Effector CD4-positive, alpha-beta T cell (primary cell): ENCODE measurements at regions not wholly inside any gene's neighbourhood (a gene's known extent, or its start where the extent isn't known, plus 50 kb on each side); places are given as distances from the start of the nearest gene placed in this dataset.

ENCODE experiments used
- DNase-seq: peaks from one replicate; pipeline ENCODE4 v3.0.0-alpha.2; 2020

DNA sequence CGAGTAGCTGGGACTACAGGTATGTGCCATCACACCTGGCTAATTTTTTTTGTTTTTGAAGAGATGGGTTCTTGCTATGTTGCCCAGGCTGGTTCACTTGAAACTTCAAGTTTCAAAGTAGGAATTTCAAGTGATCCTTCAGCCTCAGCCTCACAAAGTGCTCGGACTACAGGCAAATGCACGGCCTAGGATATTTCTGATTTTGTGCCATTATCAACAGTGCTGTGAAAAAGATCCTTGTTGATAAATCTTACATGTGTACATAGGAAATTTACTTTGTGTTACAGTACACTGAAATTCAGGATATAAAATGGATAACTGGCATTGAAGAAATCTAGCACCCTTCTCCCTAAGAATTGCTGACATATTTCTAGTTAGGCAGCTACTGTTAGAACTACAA is 184.6 kb upstream of the PRDM1 start:
- DNase-seq, result no peak

DNA sequence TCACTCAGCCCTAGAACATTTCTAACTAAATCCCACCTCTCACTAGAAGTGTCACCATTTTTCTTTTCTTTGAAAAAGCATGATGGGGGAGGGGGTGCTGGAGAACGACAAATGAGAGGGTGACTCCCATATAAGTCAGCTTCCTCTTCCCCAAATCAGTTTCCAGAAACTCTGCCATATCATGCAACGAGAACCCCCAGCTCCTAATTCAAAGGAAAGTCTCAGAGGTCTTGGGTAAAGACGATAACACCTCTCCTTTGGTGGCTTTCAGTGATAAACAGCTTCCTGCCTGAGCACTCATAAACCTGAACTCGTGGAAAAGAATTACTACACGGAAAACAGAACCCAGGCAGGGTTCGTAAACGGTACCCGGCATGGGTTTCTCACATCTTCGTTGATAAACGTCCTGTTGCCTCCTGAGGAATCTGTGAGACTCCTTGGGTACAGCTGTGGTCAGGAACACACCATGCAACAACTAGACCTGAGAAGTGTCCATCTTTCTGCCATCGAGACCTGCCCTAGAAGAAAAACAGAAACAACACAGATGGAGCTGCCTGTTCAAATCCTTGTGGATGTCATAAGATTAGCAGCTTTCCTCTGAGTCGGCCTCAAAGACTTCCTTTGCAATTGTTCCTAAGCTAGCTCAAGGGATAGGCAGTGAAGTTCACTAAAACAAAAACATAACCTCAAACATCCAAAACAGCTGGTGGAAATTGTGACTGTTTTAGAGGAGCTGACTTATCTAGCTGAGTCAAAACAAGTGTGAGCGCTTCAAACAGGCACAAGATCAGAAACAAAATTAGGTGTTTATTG is 185.8 kb upstream of the PRDM1 start:
- no peak for DNase-seq

DNA sequence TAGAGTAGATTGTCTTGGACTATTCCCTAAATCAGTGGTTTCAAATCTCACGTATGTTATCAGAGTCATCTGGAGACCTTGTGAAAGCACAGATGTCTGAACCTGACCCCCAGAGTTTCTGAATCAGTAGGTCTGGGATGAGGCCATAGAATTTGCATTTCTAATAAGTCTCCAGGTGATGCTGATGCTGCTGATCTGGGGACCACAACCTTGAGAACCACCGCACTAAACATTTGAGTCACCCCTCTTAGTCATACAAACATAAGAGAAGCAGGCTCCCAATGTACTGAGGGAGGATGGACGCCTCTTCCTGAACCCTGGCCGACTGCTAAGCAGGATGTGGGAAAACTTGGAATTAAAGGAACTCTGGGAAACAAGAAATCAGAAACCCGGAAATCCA is 187.8 kb upstream of the PRDM1 start:
- DNase-seq, result no peak

DNA sequence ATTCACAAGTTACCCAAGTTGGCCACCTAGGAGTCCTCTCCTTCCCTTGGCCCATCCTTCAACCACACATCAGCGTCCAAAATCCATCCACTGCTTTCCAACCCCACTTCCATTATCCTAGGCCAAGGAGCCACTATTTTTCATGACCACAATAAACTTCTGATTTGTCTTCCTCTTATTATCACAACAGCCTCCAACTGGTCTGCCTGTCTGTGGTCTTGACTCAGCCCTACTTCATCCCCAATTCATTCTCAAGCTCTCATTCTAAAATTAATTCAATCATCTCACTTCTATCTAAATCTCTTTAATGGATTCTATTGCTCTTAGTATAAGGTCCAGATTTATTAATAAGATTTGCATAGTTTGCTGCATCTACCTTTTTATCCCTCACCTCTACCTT is 189.0 kb upstream of the PRDM1 start:
- DNase-seq, result no peak

DNA sequence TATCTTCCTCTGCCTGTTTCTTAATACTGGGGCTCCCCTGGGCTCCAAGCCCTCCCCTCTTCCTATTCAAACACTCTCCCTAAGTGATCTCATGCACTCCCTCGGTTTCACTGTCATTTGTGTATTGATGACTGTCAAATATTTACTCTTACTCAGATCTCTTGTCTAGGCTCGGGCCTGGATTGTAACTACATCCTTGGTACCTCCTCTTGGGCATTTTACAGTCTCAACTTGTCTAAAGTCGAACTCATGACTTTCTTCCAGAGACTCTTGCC is 189.4 kb upstream of the PRDM1 start:
- no peak for DNase-seq

DNA sequence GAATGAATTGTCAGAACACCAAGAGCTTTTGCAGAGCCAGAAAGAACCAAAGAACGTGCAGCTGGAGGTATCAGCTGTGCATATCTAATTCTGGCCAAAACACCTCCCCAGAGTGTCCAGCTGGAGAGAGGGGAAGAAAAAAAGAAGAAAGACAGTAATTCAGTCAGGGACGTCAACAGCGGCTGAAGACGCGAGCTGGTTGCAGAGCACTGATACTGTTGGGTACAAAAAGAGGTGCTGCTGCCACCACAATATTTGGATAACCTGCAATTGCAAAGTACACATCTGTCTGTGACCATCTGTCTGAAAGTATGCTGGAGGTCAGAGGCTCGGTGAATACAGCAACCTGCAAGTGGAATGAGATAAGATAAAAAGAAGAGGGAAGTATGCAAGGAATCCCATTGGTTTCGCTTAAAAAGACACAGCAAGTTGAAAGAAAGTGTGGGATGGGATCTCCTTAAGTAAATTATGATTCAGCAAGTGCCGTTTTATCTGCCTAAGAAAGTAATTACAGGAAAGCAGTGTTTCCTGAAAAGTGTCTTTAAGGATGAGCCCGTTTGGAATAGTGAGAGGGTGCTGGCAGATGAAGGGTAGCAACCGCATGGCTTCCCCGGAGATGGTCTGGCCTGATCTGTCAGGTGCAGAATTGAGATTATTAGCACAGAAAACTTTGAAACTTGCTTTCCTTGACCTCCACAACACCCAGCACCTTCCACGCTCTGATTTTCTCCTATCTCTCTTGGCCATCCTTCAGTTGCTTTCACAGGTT is 189.9 kb upstream of the PRDM1 start:
- DNase-seq, result no peak

DNA sequence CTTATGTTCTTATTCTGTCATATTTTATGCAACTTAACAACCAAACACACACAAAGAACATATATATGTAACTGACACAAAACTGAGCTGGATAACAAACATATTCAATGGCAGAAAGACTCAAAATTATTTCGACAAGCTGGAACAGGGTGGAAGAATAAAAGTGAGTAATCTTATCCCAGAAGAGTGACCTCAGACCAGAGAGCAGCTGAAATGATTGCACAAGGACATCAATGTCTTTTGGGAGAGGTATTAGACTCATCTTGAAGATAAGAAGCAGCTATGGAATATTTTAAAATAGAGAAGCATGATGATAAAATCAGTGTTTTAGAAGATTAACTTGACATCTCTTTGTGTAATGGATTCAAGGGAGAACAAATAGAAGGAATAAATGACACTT is 191.6 kb upstream of the PRDM1 start:
- DNase-seq, result no peak

DNA sequence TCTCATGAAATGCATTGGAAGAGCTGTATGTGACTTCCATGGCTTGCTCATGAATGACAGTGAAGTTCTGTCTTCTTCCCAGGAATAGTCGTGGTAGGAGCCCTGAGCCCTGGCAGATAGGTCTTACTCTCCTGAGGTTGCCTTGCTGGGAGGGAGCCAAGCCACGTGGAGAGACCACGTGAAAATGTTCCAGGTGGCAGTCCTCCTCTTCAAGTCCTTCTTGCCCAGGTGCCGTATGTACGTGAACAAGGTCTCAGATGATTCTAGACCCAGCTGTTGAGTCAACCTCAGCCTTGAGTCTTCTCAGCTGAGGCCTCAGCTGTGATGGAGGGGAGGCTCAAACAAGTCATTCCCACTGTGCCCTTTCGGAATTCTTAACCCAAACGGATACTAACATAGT is 192.4 kb upstream of the PRDM1 start:
- no peak for DNase-seq

DNA sequence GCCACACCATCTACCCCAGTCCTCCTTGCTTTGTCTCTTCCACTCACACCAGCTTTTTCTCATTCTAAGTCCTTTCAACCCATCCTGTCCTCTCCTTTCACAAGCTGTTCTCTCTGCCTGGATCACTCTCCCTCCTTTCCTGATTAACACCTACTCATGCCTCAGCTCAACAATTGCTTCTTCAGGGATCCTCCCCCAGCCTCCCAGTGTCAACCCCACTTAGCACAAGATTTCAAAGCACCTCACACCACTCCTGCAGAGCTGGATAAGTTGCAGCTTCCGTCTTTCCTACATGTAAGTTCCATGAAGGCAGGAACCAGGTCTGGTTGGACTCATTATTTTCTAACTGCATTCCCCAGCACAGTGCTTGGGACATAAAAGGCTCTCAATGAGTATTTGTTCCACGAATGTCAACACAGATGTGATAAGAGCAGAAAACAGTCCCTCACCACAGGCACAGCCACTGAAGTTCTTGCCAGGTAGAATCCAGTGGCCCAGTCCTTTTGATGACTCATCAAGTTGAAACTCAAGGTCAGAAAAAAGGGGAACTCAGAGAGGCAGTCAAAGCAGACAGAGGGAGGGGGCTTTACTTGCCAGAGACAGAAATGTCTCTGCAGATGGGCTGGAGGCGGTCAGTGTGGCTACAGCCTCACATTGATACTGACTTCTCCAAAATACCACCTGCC is 193.4 kb upstream of the PRDM1 start:
- no peak for DNase-seq

DNA sequence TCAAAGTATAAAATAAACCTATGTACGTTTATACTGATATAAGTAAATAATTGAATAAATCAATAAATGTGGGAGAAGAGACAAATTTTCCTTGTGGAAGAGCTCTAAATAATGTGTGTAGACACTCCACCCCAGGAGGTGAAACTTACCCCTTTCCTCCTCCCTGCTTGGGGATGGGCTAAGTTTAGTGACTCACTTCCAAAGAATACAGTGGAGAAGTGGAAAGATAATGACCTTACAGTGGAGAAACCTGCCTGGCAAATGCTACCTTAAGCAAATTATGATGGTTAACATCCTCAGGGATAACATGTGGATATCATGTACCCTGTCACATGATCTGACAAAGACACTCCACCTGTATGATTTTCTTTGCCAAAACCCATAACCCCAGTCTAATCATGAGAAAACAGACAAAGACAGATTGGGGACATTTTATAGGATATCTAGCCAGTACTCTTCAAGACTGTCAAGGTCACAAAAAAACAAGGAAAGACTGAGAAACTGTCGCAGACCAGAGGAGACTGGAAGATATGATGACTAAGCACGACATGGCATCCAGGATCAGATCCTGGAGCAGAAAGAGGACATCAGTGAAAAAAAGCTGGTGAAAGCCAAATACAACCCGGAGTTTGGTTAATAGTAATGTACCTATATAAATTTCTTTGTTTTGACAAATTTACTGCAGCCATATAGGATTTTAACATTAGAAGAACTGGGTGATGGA is 195.5 kb upstream of the PRDM1 start:
- no peak for DNase-seq

DNA sequence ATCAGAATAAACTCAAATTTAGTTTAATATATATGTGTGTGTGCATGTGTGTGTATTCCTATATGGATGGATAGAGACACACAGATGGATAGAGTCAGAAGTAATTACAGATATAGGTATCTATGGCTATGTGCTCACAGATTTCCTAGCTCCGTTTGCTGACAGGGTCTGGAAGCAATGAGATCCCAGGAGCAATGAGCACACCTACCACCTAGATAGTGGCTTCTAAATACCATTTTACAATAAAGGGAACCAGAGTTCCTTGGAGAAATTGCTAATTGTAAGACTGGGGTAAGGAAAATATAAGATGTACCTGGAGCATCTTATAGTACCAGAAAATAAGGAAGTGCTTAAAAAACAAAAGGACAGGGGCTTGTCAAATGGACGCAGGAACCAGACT is 196.2 kb upstream of the PRDM1 start:
- DNase-seq, result no peak

DNA sequence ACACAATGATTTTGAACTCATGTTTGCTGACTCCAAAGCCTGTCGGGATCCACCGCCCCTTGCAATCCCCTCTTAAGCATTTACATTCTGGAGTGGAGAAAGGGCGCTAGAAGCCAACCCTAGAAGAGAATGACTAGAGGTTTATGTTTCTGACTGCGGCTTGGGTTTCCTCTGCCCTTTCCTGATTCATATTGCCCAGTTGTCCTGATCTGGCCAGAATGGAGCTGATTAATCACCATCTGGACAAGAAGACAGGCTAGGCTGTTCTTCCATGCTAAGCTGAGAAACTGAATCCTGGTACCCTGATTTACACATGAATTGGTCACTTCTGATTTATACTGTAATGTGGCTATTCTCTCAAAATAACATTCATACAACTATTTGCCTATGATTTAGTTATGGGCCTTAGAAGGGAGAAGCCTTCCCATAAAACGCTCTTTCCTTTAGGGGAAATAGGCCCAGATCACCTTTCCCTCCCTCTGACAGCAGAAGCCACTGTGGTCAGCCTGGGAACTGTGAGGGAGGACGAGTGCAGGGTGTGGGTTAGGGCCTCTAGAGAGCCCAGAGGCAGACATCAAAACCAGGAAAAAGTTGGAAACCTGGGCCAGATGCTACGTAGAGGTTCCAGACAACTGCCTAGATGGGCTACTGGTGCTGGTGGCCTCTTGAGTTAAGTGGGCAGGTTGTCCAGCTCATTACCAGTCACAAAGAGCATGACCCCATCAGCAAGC is 199.2 kb upstream of the PRDM1 start:
- DNase-seq, result no peak

DNA sequence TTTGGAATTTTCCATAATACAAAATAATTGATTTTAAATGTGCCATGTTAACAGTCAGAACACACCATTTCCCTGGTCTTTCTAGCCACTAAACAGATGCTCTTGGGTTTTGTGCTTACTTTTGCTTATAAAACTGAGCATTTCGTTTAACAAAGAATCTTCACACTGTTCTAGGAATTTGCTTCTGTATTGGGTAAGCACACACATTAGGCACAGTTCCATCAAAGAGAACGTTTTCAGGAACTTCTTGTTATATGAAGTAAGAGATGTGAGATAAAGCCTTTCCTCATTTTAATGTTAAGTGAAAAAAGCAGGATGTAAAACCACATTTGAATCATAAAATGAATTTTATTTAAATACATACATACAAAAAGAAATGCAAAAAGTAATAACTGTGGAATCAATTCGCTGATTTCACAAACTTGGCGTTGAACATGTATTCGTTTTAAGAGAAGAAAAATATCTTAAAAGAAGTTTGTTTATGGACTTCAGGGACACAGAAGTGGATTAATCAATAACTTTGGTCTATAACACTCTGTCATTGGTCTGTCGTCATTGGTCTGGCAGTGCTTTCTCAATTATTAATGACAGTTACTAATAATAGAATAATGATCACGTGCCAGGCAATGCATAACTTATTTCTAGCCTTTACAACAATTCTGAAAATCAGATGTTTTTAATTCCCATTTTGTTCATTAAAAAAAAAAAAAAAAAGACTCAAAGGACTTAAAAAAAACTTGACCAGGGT is 199.9 kb upstream of the PRDM1 start:
- no peak for DNase-seq

DNA sequence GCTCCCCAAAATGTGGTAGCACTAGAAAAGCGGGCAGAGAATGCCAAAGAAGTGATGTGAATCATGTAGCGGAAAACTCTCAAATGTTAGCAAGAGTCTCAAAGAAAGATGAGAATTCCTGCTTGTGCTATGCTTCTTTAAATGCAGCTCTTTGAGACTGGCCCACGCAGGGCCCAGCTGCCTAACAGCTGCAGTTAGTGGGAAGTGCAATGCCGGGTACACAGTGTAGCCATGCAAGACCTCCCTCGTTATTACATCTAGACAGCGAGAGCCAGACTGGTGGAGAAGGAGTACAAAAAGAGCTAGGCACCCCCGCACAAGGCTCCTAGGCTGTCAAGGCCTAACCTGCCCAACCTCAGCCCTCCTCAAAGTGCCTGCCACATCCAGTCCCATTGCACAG is 201.7 kb upstream of the PRDM1 start:
- DNase-seq, result no peak

DNA sequence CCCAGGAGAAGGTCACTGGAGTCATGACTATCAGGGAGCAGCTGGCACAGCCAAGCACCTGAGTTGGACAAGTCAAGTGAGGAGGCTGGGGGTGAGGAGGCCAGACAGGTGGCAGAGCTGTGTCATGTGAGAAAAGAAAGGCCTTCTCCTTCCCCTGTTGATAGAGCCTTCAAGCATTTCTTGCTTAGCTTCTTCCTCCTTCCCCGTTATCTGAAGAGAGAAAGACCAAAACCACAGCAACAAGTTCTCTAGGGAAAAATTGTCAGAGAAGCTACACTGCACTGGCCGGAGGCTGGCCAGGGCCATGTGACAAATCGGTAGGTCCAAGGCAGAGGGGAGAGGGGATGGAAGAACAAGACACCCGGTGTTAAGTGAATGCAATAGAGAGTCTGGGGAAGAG is 202.1 kb upstream of the PRDM1 start:
- DNase-seq, result no peak

DNA sequence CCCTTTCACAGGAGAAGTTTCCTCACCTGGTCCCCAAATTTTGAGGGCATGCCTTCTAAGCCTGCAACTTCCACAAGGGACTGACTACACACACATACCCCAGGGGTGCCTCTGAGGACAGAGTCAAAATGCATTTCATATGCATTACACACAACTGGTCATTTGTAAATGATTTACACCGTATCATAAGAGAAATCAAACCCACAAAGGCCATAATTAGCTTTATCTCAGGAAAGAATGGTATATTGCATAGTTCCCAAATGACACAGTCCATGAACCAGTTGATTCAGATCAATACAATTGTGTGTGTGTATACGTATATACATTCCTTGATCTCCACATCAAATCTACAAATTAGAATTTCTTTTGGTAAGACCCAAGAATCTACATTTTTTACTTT is 203.3 kb upstream of the PRDM1 start:
- DNase-seq, result no peak

DNA sequence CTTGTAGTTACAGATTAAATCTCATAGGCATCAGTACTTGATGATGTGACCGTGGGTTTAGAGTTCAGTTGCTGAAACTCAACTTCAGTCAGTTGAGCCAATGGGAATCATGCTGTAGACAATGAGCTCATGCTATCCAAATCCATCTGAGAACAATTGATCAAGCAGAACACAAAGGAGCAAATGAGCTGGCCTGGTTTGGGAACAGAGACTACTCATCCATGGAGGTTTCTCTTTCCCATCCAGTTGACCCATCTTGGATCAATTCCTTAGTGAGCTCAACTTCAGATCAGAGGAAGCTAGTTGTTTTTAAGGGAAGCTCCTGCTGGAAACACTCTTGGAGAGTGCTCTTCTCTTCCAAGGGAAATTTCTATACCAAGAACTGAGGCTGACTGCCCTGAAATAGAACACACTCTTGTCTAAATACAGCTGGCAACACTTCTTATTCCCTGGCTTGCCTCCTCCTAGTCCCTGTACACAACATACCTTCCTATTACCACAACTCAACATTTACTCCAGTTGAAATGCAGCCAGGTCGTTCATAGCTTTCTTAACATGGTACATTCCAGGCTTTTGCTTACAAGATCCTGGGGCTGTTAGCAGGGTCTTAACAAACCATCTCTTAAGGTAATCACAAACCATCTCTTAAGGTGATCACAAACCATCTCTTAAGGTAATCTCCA is 203.9 kb upstream of the PRDM1 start:
- DNase-seq, result no peak

DNA sequence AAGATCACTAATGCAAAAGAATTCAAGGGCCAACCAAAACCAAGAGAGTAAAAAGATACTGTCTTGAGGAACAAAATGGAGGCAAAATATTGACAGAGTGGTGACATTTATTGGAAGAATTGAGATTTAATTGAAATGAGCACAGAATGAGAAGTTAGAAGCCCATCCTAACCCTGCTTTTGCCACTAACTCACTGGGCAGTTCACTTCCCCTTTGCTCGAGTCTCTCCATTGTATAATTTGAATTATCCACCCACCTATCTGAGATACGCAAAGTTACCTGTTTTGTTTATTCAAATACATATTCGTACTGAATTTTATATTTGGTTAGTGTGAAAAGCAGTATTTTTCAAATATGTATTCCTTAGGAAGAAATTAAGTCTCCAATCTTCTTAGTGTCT is 204.5 kb upstream of the PRDM1 start:
- DNase-seq, result no peak

DNA sequence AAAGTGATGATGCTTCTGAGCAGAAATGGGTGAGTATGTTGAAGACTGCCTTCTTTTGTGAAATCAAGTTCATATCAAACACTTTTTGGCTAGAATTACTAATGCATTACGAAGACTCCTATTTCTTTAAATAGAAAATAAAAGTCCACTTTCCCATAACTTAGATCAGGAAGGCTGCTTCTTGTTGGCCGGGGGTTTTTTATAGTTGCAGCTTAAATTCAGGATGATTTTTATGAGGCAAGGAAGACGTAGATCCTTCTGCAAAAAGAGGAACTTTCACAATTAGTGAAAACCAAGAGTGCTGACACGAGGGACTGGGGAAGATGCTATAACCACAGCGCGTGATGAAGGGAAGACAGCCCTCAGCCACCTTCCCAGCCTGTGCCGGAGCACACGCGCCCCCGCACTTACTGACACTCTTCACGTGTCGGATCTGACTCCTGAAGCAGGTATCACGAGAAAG is 206.1 kb upstream of the PRDM1 start:
- DNase-seq, result no peak

DNA sequence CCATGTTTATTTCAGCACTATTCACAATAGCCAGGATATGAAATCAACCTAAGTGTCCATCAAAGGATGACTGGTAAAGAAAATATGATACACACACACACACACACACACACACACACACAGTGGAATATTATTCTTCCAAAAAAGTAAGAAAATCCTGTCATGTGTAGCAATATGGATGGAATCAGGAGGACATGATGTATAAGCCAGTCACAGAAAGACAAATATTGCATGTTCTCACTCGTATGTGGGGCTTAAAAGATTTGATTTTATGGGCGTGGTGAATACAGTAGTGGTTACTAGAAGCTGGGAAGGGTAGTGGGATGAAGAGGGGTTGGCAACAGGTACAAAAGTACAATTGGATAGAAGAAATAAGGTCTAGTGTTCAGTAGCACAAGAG is 207.0 kb upstream of the PRDM1 start:
- DNase-seq, result no peak

DNA sequence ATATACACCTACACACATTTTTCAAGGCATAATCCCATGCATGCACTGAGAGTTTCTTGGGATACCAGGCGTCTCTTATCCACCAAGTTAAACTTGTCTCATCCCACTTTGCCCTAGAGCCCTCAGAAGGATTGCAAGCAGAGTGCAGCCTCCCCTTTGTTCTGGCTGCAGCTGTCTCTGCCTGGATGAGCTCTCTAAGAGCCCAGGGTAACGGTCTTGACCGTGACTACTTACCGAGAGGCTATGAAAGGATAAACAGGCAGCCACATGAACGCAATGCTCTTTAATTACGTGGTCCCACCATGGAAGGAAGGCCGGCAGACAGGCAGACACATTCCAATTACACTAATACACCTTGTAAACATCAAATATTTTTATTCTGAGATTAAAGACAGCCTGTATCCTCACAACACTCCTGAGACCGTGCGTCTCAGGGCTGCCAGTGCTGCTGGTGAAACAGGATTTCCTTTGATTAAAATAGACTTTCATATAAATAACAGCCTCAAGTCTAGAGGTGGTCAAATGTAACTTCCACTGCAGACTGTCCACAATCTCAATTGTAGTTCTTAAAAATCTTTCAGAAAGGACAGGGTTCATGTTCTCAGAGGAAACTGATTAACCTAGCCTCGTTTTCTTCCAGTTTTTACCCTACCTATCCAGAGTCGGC is 210.0 kb upstream of the PRDM1 start:
- DNase-seq, result no peak
